ENCODE measurements at regions not wholly inside any gene's neighbourhood (a gene's known extent, or its start where the extent isn't known, plus 50 kb on each side); places are given as distances from the start of the nearest gene placed in this dataset.

DNA sequence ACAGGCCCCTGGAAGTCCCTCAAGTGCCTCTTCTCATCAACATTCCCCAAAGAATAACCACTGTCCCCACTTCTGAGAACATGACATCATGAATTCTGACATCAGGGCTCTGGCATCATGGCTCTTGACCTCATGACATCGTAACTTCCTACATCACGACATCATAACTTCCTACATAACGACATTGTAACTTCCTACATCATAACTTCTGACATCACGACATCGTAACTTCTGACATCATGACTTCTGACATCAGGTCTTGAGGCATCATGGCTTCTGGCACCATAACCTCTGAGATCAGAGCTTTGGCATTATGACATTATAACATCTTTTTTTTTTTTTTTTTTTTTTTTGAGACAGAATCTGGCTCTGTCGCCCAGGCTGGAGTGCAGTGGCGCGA, 66.7 kb upstream of the FAM20C start:
- DNase-seq = no peak
- intact Hi-C loops (cut with DNase I) = no loop called here

DNA sequence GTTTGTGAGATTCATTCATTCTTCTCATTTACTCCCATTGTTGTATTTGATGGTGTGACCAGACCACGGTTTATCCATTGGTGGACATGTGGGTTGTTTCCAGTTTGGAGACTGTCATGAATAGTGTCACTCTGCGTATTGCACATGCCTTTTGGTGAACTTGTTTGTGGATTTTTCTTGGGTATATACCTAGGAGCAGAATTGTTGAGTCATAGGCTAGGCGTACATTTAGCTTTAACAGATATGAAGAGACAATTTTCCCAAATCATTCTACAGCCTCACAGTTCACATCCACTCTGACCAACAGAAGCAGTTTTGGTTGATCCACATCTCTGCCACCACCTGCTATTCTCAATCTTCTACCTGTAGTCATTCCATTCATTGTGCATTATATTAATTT, 66.0 kb upstream of the FAM20C start:
- DNase-seq = no peak
- intact Hi-C loops (cut with DNase I) = no loop called here

DNA sequence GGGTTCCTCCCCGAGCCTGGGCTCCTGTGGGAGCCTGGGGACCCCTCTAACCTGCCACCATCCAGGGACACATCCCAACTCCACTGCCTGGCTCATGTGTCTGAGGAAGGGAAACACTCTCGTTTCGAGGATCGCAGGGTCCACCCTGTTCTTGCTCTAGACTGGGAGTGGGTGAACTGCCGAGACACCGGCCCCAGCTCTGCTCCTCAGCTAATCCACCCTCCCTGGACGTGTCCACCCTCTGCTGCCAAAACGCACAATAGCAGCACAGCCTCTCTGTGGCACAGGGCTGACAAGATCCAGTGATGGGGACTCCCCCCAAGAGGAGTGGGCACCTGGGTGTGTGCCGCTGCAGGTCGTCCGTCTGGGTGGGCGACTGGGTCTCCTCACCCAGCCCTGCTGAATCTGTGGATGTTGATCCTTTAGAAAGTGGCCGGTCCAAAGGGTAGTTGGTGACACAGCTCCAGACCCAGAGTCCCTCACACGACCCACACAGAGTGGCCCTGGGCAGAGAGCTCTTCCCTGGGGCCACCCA, 65.2 kb upstream of the FAM20C start:
- intact Hi-C loops (cut with DNase I) = no loop called here
- no peak for DNase-seq

DNA sequence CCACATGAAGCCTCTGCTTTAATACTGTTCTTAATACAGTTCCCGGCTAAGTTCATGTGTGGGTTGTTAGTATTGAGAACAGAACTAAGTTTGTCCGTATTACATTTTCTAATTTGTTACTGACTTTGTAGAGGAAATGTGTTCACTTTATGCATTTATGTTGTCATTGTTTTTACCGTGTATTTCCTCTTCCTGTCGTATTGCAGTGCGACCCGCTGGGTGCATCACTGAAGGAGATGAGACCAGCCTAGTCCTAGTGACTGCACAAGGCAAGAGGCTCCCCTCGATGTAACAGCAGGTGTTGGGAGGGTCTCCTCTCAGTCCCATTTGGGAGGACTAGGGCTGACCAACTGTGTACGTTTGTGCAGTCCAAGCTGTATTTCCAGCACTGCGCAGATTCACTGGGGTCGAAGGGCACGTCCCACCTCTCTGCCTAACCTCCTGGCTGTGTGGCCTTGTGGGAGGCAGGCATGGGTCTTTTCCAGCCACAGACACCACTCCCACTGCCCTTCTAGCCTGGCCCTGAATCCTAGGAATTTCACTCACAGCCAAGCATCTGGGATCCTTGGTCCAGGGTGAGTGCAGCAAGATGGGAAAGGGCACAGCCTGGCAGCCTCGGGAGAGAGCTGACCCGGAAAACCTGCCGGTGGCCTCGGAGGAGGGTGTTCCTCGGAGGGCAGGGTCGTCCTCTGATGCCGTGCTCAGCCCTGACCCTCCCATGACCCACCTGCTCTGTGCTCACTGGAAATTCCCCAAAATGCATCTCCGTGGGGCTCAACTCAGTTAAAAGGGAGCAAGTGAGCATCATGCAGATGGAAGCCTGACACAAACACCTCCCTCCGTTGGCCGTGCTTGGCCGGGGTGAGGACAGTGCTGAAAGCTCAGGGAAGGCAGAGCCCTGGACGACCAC, 63.9 kb upstream of the FAM20C start:
- DNase-seq = no peak
- intact Hi-C loops (cut with DNase I) = no loop called here

DNA sequence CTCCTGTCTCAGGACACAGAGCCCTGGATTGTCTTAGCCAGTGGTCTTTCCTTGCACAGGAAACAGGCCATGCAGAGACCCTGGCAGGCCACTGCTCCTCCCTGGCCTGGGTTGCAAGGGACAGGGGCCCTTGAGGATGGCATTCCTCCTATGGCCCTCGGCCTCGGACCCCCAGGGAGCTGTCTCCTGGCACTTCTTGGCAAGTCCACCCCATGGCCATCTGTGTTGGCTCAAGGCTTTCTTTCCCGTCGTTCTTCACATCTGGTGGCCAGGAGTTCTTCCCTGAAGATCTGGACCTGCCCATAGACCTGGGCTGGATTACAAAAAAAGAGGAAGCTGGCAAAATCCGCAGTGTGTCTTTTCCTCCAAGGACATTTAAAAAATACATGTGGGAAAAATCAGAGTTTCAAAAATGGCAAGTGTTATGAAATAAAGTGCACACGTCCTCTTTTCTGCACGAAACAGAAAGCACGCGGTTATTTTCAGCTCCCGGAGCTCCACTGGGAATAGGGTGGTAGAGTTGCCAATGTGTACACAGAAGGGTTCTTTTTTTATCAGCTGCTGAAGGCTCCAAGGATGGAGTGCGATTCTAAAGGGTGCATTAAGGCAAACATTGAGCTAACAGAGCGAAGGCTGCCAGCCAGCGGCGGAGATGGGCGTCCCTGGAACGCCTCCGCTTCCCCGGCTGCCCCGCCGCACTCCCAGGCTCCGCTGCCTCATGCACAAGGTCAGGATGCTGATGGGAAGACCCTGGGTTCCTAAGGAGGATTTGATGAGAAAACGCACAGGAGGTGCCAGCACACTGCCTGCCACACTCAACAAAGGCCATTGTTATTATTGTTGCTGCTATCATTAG, 62.8 kb upstream of the FAM20C start:
- intact Hi-C loops (cut with DNase I) = no loop called here
- peak in 40 of 42 donors; percentile 51 to 87 (median 70) for DNase-seq

DNA sequence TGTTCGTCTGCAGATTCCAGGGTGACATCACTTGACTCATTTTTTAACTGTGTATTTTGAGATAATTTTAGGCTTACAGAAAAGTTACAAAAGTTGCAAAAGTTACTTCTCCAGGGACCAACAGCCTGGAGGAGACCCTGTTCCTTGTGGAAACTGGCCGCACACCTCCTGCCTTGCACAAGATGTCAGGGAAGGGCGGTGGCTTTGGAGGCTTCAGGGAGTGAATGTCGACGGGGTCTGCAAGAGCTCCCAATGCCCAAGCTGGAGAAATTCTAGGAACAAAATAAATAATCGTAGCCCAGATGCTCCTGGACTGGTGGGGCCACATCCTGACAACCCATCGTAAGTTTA, 62.2 kb upstream of the FAM20C start:
- peak in 1 of 42 donors; percentile 36 for DNase-seq
- intact Hi-C loops (cut with DNase I) = no loop called here

DNA sequence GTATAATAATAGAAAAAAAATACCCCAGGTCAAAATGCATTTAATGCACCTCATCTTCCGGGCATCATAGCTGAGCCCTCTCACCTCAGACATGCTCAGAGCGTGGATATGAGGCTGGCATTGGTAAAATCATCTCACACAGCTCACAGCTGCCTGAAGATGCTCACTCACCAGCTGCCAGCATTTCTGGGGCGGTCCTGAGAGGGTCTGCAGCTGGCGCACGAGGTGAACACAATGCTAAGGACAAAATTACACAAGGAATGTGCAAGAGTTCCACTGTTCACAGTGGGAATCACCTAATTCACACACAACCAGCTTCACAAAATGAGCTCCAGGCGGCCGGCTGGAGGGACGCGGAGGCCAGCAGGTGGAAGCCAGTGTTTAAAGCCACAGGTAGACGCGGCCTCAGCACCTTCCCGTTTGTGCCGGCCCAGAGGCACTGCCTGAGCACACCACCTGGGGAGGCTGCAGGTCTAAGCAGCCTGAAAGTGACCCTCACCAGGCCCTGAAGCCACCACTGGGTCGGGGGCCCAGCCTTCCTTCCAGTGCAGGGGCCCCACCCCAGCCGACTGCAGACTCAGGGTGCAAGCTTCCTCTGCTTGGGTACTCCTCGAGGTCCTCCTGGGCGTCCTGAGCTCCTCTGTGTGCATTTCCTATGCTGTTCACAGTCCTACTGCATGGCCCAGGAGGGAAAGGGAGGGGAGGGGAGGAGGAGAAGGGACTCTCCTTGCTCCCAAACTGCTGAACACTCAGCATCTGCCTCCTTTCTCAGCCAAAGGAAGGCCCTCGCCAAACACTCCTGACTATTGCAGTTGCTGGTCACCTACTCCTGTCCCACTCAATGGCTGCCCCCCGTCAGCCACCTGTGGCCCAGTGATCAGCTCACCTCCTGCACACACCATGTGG, 61.2 kb upstream of the FAM20C start:
- intact Hi-C loops (cut with DNase I) = no loop called here
- DNase-seq = peak in 1 of 42 donors; percentile 36

DNA sequence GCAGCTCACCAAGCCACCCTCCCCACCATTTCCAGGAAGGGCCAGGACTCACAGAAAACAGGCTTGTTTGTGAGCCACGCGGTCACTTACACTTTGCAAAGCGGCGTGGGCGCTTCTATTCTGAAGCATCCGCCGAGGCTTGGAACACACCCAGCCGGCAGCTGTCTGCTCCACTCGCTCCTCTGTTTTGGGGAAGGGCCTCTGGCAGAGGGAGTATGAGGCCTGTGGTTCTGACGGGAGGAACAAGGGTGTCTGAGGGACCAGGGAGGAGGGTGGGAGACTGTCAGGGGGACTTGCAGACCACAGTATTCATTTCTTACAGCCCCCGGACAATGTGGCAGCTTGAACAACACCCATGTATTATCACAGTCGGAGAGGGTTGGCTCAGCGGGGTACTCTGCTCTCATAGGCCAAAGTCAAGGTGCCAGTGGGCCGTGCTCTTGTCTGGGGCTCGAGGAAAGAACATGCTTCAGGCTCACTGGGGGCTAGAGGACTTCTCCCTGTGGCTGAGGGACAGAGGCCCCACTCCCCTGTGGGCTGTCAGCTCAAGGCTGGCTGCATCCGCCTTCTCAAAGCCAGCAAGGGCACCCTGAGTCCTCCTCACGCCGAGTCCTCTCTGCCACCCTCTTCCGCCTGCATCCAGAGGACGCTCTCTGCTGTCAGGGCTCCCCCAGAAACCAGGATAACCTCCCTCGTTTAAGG, 60.4 kb upstream of the FAM20C start:
- peak in 33 of 42 donors; percentile 39 to 78 (median 59) for DNase-seq
- intact Hi-C loops (cut with DNase I) = no loop called here

DNA sequence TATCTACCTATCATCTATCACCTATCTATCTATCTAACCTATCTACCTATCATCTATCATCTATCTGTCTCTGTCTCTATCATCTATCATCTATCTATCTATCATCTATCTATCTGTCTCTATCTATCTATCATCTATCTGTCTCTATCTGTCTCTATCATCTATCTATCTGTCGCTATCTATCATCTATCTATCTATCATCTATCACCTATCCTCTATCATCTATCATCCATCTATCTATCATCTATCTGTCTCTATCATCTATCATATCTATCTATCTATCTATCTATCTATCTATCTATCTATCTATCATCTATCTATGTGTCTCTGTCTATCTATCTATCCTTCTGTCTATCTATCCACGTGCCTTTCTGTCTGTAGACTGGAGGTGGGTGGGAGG, 59.5 kb upstream of the FAM20C start:
- intact Hi-C loops (cut with DNase I) = no loop called here
- no peak for DNase-seq

DNA sequence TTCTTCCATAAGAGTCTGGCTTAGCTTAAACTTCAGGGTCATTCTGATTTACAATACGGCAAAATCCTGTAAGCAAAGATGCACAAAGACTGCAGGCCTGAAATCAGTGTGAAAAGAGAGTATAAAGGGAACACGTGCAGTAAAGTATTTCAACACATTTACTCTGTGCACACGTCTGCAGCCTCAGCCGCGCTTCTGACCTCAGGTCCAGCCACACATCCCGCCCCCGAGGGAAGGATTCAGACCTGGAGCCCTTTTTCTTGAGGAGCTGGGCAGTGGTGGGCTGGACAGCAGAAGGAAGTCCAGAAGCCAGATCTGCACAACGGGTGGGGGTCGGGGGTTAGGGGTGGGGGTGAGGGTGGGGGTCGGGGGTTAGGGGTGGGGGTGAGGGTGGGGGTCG, 58.9 kb upstream of the FAM20C start:
- DNase-seq = peak in 1 of 42 donors; percentile 3
- intact Hi-C loops (cut with DNase I) = no loop called here

DNA sequence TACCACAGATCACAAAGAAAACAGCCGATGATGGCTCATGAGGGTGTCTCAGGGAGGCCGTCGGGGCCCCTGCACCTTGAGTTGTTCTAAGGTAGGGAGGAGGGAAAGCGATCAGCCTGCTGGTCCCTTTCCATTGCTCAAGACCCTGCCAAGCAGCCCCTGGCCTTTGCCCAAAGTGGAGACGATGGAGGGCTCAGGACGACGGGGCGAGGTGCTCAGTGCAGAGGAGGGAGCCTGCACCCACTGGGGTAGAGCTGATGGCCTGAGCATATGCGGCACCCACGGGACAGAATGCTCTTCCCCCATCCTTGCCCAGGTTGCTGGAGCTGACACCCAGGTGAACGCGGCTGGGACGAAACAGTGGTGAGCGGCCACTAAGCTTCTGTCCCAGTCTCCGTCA, 58.3 kb upstream of the FAM20C start:
- intact Hi-C loops (cut with DNase I) = no loop called here
- peak in 2 of 42 donors; percentile 2 to 23 for DNase-seq

DNA sequence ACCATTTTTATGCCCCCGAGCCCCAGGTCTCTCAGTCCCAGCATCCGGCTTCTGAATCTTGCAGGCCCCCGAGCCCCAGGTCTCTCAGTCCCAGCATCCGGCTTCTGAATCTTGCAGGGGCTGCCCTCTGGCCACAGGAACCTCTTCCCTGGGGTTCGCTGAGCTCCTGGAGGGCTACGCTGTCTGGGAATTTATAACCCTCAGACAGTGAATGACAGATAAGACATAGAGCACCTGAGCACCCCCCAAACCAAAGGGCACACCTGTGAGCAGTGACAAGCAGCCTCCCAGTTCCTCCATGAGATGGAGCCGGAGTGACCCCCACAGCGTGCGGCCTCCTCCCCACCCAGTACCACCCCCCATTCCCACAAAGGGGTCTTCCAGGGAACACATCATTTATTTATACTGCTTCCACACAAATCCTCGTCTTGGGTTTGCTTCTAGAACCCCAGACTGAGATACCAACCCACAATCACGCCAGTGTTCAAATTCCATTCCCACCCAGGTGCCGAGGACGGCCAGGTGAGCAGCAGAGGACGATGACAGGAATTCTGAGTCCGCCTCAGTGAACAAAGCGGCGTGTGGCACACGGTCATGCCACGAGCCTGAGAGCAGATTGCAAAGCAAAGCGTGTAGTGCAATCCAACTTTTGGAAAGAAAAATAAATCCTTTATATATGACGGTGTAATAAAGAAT, 57.7 kb upstream of the FAM20C start:
- intact Hi-C loops (cut with DNase I) = no loop called here
- peak in 1 of 42 donors; percentile 6 for DNase-seq

DNA sequence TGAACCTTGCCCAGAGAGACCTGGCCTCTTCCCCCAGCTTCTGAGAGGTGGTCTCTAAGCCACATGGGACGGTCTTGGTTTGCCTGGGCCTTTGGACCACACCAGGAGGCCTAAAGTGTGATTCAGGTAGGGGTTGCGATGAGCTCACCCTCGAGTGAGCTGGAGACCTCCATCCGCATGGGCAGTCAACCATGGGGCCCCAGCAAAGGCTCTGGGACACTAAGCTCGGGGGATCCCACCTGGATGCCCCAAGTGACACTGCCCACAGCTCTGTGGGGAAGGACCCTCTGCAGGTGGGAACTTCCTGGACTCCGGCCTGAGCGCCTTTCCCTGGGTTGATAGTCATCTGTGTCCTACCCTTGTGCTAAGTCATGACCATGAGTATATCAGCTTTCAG, 57.1 kb upstream of the FAM20C start:
- peak in 2 of 42 donors; percentile 6 to 38 for DNase-seq

DNA sequence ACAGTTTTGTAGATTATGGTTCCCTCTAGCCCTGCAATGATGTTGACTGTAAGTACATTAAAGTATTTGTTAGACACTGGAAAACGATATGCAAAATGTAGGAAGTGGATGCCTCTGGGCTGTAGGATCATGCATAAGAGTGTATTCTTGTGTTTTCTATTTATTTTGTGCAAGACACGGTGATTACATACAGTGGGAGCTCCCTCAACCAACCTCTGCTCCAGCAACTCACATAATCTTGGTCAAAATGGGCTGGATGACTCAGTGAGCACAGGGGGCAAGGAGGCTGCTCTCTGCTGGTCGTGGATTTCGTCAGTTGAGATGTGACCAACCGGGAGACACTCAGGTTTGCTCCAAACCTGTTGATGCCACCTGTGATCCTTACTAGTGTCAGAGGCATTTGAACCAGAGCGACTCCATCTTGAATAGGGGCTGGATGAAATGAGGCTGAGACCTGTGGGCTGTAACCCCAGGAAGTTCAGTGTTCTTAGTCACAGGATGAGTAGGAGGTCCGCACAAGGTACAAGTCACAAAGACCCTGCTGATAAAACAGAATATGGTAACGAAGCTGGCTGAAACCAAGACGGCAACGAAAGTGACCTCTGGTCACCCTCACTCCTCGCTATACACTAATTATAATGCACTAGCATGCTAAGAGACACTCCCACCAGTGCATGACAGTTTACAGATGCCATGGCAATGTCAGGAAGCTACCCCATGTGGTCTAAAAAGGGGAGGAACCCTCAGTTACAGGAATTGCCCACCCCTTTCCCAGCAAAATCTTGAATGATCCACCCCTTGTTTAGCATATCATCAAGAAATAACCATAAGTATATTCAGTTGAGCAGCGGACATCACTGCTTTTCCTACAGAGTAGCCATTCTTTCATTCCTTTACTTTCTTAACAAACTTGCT, 56.4 kb upstream of the FAM20C start:
- DNase-seq = peak in 1 of 42 donors; percentile 4
- intact Hi-C loops (cut with DNase I) = no loop called here

More for the DNA sequence above, 57.1 kb upstream of the FAM20C start:
- intact Hi-C loops (cut with DNase I) = no loop called here

DNA sequence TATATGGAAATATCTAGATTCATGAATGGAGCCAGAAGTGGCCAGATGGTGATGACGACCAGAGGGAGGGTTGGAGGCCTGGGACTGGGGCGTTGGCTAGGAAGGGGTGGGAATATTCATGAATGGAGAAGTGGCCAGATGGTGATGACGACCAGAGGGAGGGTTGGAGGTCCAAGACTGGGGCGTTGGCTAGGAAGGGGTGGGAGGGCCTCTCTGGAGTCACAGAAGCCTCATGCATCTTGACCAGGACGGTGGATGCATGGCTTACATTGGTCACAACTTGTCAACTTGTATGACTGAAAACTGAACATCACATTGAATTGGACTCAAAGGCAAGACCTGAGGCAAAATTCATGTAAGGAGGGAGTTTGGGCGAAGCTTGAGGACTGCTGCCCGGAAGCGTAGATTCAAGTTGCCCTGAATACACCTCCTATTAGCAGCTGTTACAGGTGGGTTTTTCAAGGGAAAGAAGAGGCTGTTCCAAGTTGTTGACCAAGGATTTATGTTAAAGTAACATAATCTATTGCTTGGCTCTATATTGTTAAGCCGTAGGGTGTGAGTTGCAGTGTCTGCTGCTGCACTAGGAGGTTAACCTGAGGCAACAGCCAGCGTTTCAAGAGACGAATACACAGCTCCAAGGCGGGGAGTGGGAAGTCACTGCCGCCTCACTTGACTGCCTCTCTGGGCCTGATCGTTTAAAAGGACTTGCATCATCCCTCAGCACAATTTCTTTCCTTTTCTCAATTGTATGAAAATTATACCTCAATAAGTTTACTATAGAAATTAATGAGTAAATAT, 55.1 kb upstream of the FAM20C start:
- intact Hi-C loops (cut with DNase I) = no loop called here
- DNase-seq = peak in 1 of 42 donors; percentile 3

DNA sequence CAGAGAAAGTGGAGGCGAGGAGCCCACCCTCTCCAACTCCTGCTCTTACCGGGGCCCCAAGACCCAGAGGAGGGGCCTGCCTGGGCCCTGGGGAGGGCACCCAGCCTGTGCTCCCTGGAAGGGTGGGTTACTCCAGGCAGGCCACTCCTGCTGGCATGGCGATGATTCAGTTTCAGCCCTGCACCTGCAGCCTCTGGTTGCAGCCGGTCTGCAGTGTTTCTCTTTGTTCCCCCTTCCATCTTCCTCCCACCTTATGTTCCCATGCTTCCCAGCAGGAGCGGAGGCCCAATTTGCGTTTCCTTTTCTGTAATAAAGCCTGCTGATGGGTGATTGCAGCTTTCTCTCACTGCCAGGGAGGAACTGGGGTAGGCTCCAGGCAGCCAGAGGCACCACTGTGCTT, 53.2 kb upstream of the FAM20C start:
- intact Hi-C loops (cut with DNase I) = no loop called here
- DNase-seq = peak in 6 of 42 donors; percentile 15 to 49 (median 44)
